ENCODE measurements at regions not wholly inside any gene's neighbourhood (a gene's known extent, or its start where the extent isn't known, plus 50 kb on each side); places are given as distances from the start of the nearest gene placed in this dataset.

GRCh38 chr17:12538003-12538402 lies 127.7 kb upstream of the MYOCD start:
- Histone ChIP-seq H3K4me3 (ENCODE audit: low read depth in 2 of 2, low read length in 2 of 2) (no peak overlapping the region), H3K4me1 (ENCODE audit: control insufficient read depth, insufficient read depth, low read length) (no peaks in the 10 kb centered on the region), H3K27ac (ENCODE audit: low read length) (no peak overlapping the region), H3K36me3 (ENCODE audit: control insufficient read depth, insufficient read depth, low read length) (no peaks in the 10 kb centered on the region), H3K27me3 (ENCODE audit: control insufficient read depth, insufficient read depth, low read length) (no peaks in the 10 kb centered on the region), H3K9me3 (ENCODE audit: control insufficient read depth, insufficient read depth, low read depth, low read length) (no peaks in the 10 kb centered on the region)
- CTCF ChIA-PET, result no interaction called here
- POLR2A ChIA-PET, result no interaction called here
- intact Hi-C loops (cut with micrococcal nuclease; ENCODE audit: unreplicated experiment) (loop anchor here (10.0 kb wide), 1 partner anchor 127 kb away; the partner anchor contains the start of gene MYOCD), in situ Hi-C loops (cut with HindIII; ENCODE audit: low pct_unique_long_range_greater_than_20kb, low sequenced_read_pairs) (no loop called here)
- TF ChIP-seq CTCF (IDR thresholded peaks at IDR 0.05) (no peak), REST (IDR thresholded peaks at IDR 0.05; ENCODE audit: insufficient read depth in 1 of 2, low read depth in 2 of 2, low read length in 1 of 2) (no peak), POLR2AphosphoS5 (IDR thresholded peaks at IDR 0.05; ENCODE audit: low read depth, low read length) (no peak), SIN3A (IDR thresholded peaks at IDR 0.05; ENCODE audit: borderline replicate concordance, insufficient read depth, low read depth, low read length) (no peak), TCF7L2 (IDR thresholded peaks at IDR 0.05; ENCODE audit: low read depth, low read length) (no peak)
- no TSS peak for BruUV-seq (replicated peaks)
- ATAC-seq (no peak), DNase-seq (ENCODE audit: low read depth, low spot score) (no peak)

GRCh38 chr17:12545877-12546513 lies 119.7 kb upstream of the MYOCD start:
- POLR2A ChIA-PET, result no interaction called here
- BruUV-seq (replicated peaks), result no TSS peak
- ATAC-seq (no peak), DNase-seq (ENCODE audit: low read depth, low spot score) (peak; percentile 28)
- in situ Hi-C loops (cut with HindIII; ENCODE audit: low pct_unique_long_range_greater_than_20kb, low sequenced_read_pairs), result no loop called here
- H3K27me3 ChIP-seq (ENCODE audit: control insufficient read depth, insufficient read depth, low read length), result no peaks in the 10 kb centered on the region
- peak; percentile 68 for TF ChIP-seq CTCF (IDR thresholded peaks at IDR 0.05)
- TF ChIP-seq TCF7L2 (IDR thresholded peaks at IDR 0.05; ENCODE audit: low read depth, low read length), result no peak
- no peak for TF ChIP-seq POLR2AphosphoS5 (IDR thresholded peaks at IDR 0.05; ENCODE audit: low read depth, low read length)
- TF ChIP-seq SIN3A (IDR thresholded peaks at IDR 0.05; ENCODE audit: borderline replicate concordance, insufficient read depth, low read depth, low read length), result no peak
- no peaks in the 10 kb centered on the region for H3K9me3 ChIP-seq (ENCODE audit: control insufficient read depth, insufficient read depth, low read depth, low read length)
- H3K4me1 ChIP-seq (ENCODE audit: control insufficient read depth, insufficient read depth, low read length), result no peaks in the 10 kb centered on the region
- intact Hi-C loops (cut with micrococcal nuclease; ENCODE audit: unreplicated experiment), result no loop called here
- H3K27ac ChIP-seq (ENCODE audit: low read length), result no peak overlapping the region
- H3K4me3 ChIP-seq (ENCODE audit: low read depth in 2 of 2, low read length in 2 of 2), result no peak overlapping the region
- CTCF ChIA-PET, result no interaction called here
- no peaks in the 10 kb centered on the region for H3K36me3 ChIP-seq (ENCODE audit: control insufficient read depth, insufficient read depth, low read length)
